Activated CD4-positive, alpha-beta T cell treated with anti-CD3 and anti-CD28 coated beads, Interleukin-2, amount 50 U/mL, for 24 hours (primary cell): ENCODE measurements at regions not wholly inside any gene's neighbourhood (a gene's known extent, or its start where the extent isn't known, plus 50 kb on each side); places are given as distances from the start of the nearest gene placed in this dataset.
"Not testable (repeated sequence)": the region's sequence is repeated elsewhere in the genome, so short reads cannot be mapped to it uniquely, and the experiment has no call there.

Experiments
- DNase-seq, 2 donors: peaks; one replicate each; pipeline ENCODE4 v3.0.0-alpha.2; 2020; ENCODE audit warnings: low read depth in 1 of 2, low spot score in 1 of 2

DNA sequence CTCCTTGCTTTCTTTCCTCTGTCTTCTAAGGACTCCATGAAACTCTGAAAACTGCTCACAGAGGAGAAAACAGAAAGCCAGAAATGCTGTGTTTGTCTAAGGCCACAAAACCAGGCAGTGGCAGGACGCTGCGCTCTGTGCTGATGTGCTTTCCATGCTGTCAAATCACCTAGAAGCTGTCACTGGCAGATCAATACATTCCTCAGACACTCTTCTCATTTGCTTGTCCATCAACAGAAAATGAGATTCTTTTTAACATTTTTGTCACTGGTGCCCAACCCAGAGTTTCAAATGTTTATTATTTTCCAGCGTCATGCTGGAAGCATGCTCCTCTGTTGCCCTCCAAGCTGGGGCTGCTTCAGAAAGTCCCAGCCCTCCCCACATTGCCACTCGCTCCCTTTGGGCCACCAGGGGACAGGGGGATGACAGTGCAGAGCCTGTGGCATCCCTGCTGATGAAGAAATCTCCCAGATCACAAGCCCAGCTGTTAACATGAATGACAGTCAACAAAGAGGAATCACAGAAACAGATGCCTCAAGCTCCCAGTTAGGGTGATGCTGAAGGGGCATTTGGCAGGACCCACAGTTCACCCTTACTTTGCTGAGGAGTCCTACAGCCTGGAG lies 117.5 kb upstream of the MEIS1 start:
- DNase-seq, result no peak

DNA sequence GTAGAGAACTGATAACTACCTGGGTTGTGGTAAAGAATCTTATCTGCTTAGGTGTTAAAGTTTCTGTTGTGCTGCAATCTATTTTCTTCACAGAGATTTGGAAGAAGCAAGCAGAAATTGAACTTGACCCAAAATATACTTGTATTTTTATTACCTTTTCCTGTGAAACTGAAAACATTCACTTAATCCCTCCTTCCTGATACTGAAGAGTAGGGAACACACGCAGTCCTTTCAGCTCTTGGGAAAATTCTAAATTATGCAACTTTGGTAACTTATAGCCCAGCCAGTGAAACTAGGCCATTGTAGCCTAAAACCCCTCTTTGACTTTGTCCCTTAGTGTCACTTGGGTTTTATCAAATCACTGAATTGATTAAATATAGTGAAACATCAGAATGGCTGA lies 128.4 kb upstream of the MEIS1 start:
- no peak for DNase-seq

DNA sequence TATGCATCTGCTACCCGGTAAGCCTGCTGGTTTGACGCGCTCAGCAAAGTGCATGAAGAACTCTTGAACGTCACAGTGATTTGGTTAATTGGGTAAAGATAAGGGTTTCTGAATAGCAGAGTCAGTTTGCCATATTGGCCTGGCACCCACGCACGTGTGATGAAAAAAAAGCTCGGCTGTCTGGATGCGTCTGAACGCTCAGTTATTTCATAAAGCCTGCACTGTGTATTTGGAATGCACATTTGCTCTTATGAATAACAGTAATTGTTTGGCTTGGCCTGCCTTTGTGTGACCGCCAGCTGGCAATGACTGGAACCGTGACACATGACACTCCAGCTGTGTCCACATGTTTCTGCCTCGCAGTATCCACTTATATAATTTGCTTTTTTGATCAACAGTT lies 129.2 kb upstream of the MEIS1 start:
- DNase-seq, result no peak

DNA sequence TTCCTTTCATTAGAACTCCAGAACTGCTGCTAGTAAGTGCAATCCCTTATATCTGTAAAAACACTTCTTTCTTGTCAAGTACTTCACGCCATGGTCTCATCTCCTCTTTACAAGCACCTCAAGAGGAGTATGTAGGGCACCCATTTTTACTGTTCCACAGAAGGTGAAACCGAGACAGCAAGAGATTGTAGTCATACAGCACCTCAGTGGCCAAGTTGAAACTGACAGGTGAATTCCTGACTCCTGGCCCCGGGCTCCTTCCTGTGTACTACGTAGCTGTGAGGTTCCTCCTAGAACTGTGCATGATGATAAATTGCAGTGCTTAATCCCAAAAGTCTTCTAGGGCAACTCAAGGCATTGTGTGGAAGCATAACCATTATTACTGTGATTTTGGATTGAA lies 131.5 kb upstream of the MEIS1 start:
- no peak for DNase-seq

DNA sequence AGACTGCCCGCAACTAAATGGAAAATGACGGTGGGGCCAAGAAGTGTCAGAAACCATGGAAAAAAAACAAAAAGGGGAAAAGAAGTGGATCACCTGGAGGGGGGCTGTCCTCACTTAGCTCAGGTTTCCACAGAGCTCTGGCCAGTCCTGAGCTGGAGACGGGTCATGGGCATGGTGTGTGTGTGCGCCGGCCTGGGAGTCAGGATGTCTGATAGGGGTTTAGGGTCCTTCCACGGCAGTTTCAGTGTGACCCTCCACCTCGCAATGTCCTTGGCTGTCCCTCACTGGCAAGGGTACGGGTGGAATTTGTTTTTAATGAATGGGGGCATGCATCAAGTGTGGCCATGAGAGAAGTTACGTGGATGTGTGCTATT lies 133.2 kb upstream of the MEIS1 start:
- no peak for DNase-seq

DNA sequence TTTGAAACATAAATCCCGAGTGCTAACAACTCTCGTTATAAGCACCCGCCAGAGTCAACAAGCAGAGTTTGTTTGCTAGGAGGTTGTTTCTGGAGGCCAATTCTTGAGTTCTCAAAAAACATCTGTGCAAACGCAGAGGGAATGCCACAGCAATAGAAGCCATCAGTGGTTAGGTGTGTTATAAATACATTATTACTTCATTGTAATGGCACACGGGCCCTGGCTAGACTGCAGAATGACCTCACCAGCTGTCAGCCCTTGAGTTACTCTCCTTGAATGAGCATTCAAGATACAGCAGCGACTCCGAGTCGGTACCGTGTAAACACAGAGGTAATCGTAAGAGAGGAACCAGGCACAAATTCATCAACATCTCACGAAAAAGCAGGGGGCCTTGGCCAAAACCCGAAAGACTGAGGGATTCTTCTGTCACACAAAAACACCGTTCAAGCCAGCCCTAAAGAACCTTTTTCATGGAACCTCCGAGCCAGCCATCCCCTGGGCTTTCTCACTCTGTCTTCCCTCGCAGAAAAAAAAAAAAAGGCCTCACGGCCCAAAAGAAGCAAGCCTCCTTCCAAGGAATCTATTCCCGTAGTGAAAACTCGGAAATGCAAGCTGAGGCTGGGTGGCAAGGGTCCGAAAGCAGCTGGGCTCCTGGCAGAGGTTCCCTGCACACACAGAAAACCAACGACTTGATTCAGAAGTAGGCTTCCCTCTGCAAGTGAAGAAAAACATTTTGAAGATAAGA lies 133.7 kb upstream of the MEIS1 start:
- DNase-seq, result no peak

DNA sequence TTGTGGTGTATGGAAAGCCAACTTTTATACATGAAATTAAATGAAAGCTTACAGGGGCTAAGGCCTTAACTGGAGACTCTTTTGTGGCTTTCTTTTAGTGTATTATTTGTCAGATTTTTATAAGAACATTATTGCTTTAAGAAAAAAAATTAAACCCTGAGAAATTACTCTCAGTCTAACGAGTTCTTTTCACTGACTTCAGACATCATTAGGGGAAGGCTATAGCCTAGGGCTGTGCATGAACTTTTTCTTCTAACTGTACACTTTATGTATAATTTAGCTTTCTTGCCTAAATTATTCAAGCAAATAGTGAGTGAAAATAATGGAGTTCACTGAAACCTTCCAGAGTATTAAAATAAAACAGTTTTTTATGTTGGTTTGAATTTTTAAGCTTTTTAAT lies 151.1 kb upstream of the MEIS1 start:
- no peak for DNase-seq

DNA sequence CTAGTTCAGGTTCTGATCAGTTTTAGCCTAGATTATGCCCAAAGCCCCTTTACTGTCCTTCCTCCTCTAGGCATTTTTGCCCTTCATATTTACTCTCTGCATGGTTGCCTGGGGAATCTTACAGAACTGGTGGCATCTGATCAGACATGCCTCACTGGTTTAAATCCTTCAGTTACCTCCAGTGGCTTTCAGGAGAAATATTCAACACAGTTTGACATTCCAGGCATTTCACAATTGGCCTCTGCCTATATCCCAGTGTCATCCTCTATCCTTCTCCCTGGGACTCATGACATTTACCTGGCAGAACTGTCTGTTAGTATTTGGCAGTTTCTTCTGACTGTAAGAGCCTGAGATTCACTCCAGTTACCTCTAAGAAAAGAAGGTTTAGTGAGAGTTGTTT lies 152.9 kb upstream of the MEIS1 start:
- DNase-seq, result no peak

DNA sequence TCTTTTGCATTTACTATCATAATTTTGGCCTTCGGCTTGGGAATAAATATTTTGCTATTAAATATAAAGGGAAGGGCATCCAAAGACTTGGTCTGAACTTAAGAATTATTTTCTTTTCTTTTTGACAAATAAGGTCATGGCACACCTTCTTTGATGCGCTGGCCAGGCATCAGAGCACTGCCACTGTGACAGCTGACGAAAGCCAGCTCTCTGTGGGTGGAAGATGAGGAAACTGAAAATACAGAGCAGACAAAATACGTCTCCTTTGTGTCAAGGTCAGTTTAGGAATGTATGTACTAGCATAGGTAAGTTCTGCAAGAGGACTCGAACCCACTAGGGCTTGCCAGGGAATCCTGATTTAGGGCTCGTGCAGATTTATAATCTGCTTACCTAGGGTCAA lies 155.9 kb upstream of the MEIS1 start:
- DNase-seq, result no peak

DNA sequence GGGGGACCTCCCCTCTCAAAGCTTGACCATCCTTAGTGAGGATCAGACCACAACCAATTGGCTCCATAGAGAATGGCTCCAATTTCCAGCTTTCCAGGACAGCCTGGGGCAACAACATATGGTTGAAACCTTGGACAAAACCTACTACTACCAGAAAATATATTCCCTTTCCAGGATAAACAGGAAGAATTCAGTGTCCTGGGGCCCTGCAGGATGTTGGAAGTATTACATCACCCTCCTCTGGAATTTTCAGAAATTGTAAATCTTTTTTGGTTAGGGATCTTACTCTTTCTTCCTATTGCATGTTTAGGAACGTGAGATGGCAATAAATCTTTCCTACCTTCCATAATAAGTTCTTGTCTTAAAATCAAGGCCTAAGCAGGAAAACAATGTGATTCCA lies 158.9 kb upstream of the MEIS1 start:
- no peak for DNase-seq

DNA sequence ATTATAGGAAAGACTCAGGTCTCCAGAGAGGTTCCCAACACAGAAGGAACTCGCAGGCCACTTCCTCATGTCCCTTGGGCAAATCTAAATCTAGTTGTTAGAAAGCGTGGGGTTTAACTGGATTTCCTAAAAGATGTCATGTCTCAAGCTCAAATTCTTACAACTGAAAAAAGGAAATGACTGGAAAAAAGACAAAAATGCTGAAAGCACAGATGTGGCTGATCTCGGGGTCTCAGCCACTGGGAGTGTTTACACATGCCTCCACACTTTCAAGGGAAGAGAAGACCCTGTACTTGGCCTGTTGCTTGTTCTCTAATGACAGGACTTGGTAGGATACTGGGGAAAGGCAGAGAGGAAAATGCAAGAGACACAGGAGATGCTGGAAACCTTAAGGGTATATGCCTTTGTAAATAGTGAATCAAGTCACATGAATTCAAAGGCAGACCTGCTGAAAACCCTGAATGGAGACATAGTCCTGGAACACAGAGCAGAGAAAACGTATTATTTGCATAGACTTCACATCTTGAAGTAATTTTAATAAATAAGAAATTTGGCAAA lies 160.9 kb upstream of the MEIS1 start:
- no peak for DNase-seq

DNA sequence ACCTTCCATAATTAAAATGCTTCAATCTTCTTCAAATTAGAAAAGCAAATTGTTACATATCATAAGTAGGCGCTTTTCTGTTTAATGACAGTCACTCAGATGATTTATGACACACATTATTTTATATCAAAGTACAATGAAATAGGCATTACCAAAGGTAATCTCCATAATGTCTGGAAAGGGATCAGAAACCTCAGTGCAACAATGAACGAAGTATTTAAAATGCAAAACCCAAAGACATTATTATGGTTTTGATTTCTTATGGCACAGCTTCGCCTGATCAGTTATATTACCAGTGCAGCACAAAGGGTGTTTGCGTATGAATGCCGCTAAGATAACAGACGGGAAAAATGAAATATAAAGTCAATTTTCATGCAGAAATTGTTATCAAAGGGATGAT lies 162.2 kb upstream of the MEIS1 start:
- DNase-seq, result no peak

DNA sequence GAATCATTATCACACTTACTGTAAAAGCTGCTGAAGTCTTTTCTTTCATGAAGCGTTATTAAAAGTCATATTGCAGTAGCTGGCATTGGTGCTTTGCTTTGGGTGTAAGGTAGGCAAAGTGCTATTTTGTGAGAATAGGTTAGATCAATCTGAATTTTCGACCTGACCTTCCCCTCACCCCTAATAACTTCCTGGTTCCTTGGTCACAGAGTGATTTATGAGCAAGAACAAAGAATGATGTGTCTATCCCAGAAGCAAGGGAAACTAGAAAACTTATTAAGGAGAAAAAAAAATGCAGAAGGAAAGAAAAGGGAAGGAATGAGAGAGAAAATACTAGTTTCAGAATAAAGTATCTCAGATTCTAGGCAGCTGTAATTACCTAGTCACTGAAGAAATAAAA lies 163.1 kb upstream of the MEIS1 start:
- no peak for DNase-seq

DNA sequence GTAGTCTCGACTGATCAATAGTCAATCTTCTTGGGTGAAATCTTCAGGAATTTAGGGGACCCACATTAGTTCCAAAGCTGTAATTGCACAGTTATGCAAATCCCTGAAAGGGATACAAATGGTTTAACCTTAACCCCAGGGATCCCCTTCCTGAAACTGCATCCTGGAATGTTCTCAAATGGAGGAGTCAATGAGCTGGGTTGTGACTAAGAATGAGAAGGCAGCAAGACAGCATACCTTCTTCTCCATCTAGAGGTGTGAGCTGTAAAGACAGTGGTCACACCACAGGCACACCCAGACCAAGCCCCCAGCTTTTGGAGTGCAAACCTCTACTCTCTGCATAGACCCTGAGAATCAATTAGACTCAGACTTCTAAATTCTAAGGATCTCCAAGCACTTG lies 164.7 kb upstream of the MEIS1 start:
- DNase-seq, result no peak

DNA sequence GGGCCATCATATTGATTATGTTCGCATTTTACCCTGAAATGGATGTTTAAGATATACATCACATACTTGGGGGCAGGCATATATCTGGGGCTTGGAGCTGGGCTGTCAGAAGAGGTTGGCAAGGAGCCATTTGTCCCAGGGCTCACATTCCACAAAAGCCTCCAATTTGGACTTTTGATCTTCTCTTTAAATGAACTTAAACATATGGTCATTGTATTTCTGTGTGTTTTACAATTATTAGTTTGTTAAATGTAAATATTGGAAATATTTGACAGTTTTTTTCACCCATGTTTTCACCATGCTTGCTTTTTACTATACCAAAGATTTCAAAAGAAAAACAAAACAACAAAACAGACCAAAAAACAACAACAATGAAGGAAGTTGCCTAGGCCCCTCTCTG lies 165.8 kb upstream of the MEIS1 start:
- no peak for DNase-seq

DNA sequence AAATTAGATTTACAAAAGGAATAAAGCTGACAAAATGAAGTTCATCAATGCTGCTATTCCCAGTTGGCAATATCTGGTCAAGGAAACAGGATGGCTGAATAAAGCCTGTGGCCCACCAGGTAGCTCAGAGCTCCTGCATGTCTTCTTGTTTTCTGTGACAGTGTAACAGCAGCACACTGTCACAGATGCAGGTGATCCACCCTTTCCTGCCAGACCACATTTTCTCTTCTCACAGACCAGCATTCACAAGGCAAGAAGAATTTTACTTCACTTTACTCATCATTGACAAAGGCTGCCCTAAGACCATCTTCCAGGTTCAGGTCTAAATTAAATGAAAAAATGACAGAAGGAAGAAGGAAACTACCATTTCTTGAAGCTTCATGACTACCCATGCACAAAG lies 166.2 kb upstream of the MEIS1 start:
- no peak for DNase-seq

DNA sequence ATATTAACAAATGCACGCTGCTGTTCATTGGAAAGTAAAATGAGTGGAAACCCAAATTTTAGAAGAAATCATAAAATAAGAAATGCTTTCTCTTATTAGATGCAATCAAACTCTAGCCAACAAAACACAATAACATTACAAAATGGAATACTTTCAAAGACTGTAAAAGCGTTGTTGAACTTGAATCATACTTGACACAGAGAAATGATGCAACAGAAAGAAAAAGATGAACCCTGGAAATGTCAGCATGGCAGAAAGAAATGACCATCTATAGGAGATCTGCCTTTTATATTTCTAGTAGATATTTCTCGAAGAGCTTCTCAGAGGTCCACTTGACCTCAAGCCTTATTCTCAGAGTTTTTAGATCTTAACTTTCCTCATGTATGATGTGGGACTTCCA lies 170.6 kb upstream of the MEIS1 start:
- no peak for DNase-seq

DNA sequence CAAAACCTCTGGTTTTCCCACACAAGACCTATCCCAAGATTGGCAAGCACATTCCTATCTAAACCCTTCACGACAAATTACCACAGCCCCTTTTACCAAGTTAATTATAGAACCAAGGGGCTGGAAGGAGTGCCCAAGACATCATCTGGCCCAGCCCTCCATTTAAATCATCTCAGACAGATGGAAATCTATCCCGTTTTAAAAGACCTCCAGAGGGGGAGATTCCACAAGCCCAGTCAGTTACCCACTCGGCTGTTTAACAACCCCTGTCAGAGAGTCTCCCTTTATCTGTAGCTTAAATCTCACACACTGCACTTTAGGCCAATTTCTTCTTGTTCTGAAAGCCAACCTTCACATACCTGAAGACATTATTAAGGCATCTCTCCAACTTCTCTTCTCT lies 179.1 kb upstream of the MEIS1 start:
- DNase-seq, result no peak

DNA sequence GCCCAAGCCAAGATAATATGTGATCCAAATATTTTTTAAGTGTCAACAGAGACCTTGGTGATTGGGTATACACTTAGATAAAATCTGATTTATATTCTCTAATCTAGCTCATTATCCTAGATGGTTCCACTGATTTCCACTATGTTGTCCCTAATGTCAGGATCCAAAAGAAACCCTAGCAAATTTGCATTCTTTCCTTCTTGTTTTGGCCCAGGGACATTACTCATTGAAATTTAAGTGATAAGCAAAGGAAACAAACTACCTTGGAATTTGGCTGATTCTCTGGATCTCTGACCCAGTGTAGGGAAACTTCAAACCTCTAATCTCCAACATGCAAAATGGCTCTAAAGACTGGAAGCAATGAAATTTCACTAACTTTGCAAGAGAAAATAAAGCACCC lies 179.8 kb upstream of the MEIS1 start:
- DNase-seq, result no peak

DNA sequence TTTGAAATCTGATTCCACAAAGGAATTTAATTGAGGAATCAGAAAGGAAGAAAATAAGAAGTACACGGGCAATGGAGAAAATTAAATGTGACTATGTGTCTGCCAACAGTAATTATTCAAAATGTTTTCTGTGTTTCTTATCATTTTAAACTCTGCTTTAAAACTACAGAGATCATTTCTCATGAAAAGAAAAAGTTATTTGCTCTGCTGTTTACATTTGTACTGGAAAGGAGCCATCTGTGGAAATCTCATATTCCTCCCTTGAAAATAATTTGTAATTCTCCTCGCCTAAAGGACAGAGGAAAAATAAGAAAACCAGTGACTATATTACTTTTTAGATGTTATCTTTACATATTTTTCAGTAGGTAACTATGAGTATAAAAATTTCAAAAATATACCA lies 181.9 kb upstream of the MEIS1 start:
- no peak for DNase-seq

DNA sequence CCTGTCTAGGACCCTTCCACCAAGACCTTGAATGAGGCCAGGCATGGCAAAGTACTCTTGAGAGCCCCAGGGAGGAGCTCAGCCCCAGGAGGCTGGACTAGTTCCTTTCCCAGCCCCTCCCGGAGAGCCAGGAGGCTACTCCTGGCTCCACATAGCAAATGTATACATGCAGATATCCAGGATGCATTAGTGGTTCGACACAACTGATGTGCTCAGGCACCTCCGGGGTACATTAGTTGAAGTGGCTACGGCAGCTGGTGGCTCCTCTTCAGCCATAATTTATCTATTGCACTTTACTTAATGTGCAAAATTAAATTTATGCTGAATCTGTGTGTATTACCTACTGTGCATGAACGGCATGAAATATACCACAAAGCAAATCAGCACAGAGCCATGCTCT lies 182.8 kb upstream of the MEIS1 start:
- no peak for DNase-seq

DNA sequence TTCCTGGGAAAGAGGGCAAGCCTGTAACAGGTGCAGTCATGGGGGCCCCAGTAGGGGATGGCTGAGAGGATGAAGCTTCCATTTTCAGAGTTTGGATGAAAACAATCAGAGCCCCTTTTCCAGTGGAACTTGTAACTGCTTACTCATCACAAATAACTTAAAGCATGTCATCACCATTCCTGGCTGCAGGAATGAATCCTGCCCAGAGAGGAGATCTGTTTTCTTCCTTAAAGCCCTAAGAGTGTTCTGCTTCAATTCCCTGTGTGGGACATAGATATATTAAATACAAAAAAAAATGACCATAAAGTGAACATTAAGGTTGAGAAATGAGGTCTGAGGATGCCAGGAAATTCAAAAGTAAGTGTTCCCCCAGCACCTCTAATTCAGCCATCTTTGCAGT lies 183.4 kb upstream of the MEIS1 start:
- DNase-seq, result no peak

DNA sequence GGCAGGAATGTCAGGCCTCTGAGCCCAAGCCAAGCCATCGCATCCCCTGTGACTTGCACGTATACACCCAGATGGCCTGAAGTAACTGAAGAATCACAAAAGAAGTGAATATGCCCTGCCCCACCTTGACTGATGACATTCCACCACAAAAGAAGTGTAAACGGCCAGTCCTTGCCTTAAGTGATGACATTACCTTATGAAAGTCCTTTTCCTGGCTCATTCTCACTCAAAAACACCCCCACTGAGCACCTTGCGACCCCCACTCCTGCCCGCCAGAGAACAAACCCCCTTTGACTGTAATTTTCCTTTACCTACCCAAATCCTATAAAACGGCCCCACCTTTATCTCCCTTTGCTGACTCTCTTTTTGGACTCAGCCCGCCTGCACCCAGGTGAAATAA lies 185.8 kb upstream of the MEIS1 start:
- DNase-seq, result not testable (repeated sequence)
